HL-60 (cell line): ENCODE measurements at regions not wholly inside any gene's neighbourhood (a gene's known extent, or its start where the extent isn't known, plus 50 kb on each side); places are given as distances from the start of the nearest gene placed in this dataset.

Source experiments
- POLR2AphosphoS5 ChIP-seq: IDR thresholded peaks from 2 replicates; pipeline ENCODE4 v1.6.1; 2012; ENCODE audit warnings: low read depth
- TF ChIP-seq, protein P1 (sequence below): IDR thresholded peaks from one replicate; pipeline ENCODE4 v1.5.1; 2011; ENCODE audit warnings: low read length, control low read depth, inconsistent platforms; ENCODE audit not compliant: insufficient read depth

DNA sequence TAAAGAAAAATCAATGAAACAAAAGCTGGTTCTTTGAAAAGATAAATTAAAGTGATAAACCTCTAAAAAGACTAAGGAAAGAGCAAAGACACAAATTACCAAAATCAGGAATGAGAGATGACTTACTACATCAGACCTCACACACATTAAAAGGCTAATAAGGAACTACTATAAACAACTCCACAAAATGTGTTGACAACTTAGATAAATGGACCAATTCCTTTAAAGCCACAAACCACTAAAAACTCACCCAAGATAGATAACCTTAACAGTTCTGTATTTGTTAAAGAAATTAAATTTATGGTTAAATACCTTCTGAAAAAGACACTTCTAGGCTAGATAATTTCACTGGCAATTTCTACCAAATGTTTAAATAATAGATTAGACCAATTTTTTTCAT, 170.4 kb downstream of the SMAD6 start:
- TF ChIP-seq, protein P1, sequence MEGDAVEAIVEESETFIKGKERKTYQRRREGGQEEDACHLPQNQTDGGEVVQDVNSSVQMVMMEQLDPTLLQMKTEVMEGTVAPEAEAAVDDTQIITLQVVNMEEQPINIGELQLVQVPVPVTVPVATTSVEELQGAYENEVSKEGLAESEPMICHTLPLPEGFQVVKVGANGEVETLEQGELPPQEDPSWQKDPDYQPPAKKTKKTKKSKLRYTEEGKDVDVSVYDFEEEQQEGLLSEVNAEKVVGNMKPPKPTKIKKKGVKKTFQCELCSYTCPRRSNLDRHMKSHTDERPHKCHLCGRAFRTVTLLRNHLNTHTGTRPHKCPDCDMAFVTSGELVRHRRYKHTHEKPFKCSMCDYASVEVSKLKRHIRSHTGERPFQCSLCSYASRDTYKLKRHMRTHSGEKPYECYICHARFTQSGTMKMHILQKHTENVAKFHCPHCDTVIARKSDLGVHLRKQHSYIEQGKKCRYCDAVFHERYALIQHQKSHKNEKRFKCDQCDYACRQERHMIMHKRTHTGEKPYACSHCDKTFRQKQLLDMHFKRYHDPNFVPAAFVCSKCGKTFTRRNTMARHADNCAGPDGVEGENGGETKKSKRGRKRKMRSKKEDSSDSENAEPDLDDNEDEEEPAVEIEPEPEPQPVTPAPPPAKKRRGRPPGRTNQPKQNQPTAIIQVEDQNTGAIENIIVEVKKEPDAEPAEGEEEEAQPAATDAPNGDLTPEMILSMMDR: no peak
- no peak for TF ChIP-seq POLR2AphosphoS5
